Peyer's patch (tissue), 4 donors: ENCODE measurements at regions not wholly inside any gene's neighbourhood (a gene's known extent, or its start where the extent isn't known, plus 50 kb on each side); places are given as distances from the start of the nearest gene placed in this dataset.

Experiments
- POLR2A ChIP-seq, 2 donors: fragments of 450-650 bp; IDR thresholded peaks; one replicate each; pipeline ENCODE4 v1.5.1; 2017; ENCODE audit warnings: antibody characterized with exemption in 2 of 2, mild to moderate bottlenecking in 2 of 2, moderate library complexity in 2 of 2
- TF ChIP-seq, protein P1 (sequence below), 6 experiments: fragments of 450-650 bp in 4 of 6; fragments of 200-600 bp in 2 of 6; sonication (generic) in 1 of 6; IDR thresholded peaks; one replicate each; pipeline ENCODE4 v1.5.1; 2017 to 2019; ENCODE audit warnings: antibody characterized with exemption in 6 of 6, mild to moderate bottlenecking in 3 of 6, moderate library complexity in 1 of 6

DNA sequence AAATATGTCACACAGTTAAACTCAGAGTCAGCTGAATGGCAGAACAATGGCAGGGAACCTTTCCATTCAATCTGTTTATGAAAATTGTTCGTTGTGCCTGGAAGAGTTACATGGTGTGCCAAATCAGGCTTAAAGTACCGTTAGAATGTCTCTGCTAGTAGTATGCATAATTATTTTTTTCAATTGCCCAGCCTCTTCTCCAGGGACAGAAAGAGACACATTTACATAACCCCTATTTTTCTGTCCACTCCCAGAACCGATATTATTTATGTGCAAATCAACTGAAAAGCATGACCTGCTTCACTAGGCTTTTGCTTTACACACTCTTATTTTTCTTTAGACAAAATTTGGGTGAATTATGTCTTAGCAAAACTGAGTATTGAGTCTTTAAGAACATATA, 459.1 kb downstream of the EFNA5 start:
- TF ChIP-seq POLR2A (IDR thresholded peaks at IDR 0.05), result no peak
- TF ChIP-seq, protein P1, sequence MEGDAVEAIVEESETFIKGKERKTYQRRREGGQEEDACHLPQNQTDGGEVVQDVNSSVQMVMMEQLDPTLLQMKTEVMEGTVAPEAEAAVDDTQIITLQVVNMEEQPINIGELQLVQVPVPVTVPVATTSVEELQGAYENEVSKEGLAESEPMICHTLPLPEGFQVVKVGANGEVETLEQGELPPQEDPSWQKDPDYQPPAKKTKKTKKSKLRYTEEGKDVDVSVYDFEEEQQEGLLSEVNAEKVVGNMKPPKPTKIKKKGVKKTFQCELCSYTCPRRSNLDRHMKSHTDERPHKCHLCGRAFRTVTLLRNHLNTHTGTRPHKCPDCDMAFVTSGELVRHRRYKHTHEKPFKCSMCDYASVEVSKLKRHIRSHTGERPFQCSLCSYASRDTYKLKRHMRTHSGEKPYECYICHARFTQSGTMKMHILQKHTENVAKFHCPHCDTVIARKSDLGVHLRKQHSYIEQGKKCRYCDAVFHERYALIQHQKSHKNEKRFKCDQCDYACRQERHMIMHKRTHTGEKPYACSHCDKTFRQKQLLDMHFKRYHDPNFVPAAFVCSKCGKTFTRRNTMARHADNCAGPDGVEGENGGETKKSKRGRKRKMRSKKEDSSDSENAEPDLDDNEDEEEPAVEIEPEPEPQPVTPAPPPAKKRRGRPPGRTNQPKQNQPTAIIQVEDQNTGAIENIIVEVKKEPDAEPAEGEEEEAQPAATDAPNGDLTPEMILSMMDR (IDR thresholded peaks at IDR 0.05), result no peak
